ENCODE measurements at regions not wholly inside any gene's neighbourhood (a gene's known extent, or its start where the extent isn't known, plus 50 kb on each side); places are given as distances from the start of the nearest gene placed in this dataset.

GRCh38 chr15:95840004-95840403 lies 490.5 kb upstream of the NR2F2 start:
- TF ChIP-seq POLR2A (IDR thresholded peaks at IDR 0.05), result no peak
- no peak for TF ChIP-seq CTCF (IDR thresholded peaks at IDR 0.05)
- TF ChIP-seq POLR2AphosphoS5 (IDR thresholded peaks at IDR 0.05), result no peak
- H3K4me3 ChIP-seq, result no peak overlapping the region
- no peaks in the 10 kb centered on the region for H3K9me3 ChIP-seq
- intact Hi-C loops (cut with DNase I; ENCODE audit: low total_unique reads), result no loop called here
- H3K36me3 ChIP-seq, result no peaks in the 10 kb centered on the region
- DNase-seq (ENCODE audit: low spot score in 2 of 2), result no peak
- no peaks in the 10 kb centered on the region for H3K27me3 ChIP-seq
- no peaks in the 10 kb centered on the region for H3K4me1 ChIP-seq
- H3K27ac ChIP-seq, result peak overlapping the region; percentile 51 to 79

- no peak for DNase-seq (ENCODE audit: low spot score in 2 of 2)
- intact Hi-C loops (cut with DNase I; ENCODE audit: low total_unique reads), result no loop called here
- H3K4me3 ChIP-seq, result no peak overlapping the region
- no peak for TF ChIP-seq POLR2A (IDR thresholded peaks at IDR 0.05)
- TF ChIP-seq CTCF (IDR thresholded peaks at IDR 0.05), result no peak
- no peak for TF ChIP-seq POLR2AphosphoS5 (IDR thresholded peaks at IDR 0.05)
- no peaks in the 10 kb centered on the region for H3K36me3 ChIP-seq
- peak overlapping the region in 1 of 2 donors; percentile 79 for H3K27ac ChIP-seq
- no peaks in the 10 kb centered on the region for H3K4me1 ChIP-seq
- no peaks in the 10 kb centered on the region for H3K9me3 ChIP-seq
- no peaks in the 10 kb centered on the region for H3K27me3 ChIP-seq
These were observed 489.6 kb upstream of the NR2F2 start for GRCh38 chr15:95840855-95841254.

- intact Hi-C loops (cut with DNase I; ENCODE audit: low total_unique reads), result no loop called here
- Histone ChIP-seq H3K4me1 (no peaks in the 10 kb centered on the region), H3K27ac (peak overlapping the region in 1 of 2 donors; percentile 14), H3K4me3 (no peak overlapping the region), H3K36me3 (no peaks in the 10 kb centered on the region), H3K9me3 (no peaks in the 10 kb centered on the region), H3K27me3 (no peaks in the 10 kb centered on the region)
- no peak for DNase-seq (ENCODE audit: low spot score in 2 of 2)
- no peak for TF ChIP-seq POLR2A (IDR thresholded peaks at IDR 0.05)
- no peak for TF ChIP-seq POLR2AphosphoS5 (IDR thresholded peaks at IDR 0.05)
- no peak for TF ChIP-seq CTCF (IDR thresholded peaks at IDR 0.05)
These were observed 487.9 kb upstream of the NR2F2 start for GRCh38 chr15:95842576-95842975.

- Histone ChIP-seq H3K4me3 (no peak overlapping the region), H3K27me3 (no peaks in the 10 kb centered on the region), H3K36me3 (no peaks in the 10 kb centered on the region), H3K4me1 (no peaks in the 10 kb centered on the region), H3K9me3 (no peaks in the 10 kb centered on the region), H3K27ac (peak overlapping the region; percentile 50 to 72)
- no peak for DNase-seq (ENCODE audit: low spot score in 2 of 2)
- intact Hi-C loops (cut with DNase I; ENCODE audit: low total_unique reads), result no loop called here
- no peak for TF ChIP-seq POLR2AphosphoS5 (IDR thresholded peaks at IDR 0.05)
- TF ChIP-seq POLR2A (IDR thresholded peaks at IDR 0.05), result no peak
- no peak for TF ChIP-seq CTCF (IDR thresholded peaks at IDR 0.05)
These were observed 487.1 kb upstream of the NR2F2 start for GRCh38 chr15:95843241-95843910.

- TF ChIP-seq CTCF (IDR thresholded peaks at IDR 0.05) (no peak), POLR2A (IDR thresholded peaks at IDR 0.05) (no peak), POLR2AphosphoS5 (IDR thresholded peaks at IDR 0.05) (peak in 1 of 3 donors; percentile 23)
- Histone ChIP-seq H3K27ac (peak overlapping the region in 1 of 2 donors; percentile 43), H3K4me1 (no peaks in the 10 kb centered on the region), H3K4me3 (no peak overlapping the region), H3K9me3 (no peaks in the 10 kb centered on the region), H3K27me3 (no peaks in the 10 kb centered on the region), H3K36me3 (no peaks in the 10 kb centered on the region)
- no peak for DNase-seq (ENCODE audit: low spot score in 2 of 2)
- intact Hi-C loops (cut with DNase I; ENCODE audit: low total_unique reads), result no loop called here
These were observed 484.5 kb upstream of the NR2F2 start for GRCh38 chr15:95845862-95846515.
